Endothelial cell (in vitro differentiated cells): ENCODE measurements at regions not wholly inside any gene's neighbourhood (a gene's known extent, or its start where the extent isn't known, plus 50 kb on each side); places are given as distances from the start of the nearest gene placed in this dataset.

Experiments used
- DNase-seq: peaks from one replicate; pipeline ENCODE4 v3.0.0; 2021; ENCODE audit warnings: low spot score
- H3K27ac Mint-ChIP-seq: one replicate; pipeline ENCODE4 v1.8.0; 2021; ENCODE audit warnings: mixed read lengths, inconsistent platforms; ENCODE audit not compliant: unreplicated experiment
- H3K27me3 Mint-ChIP-seq: one replicate; pipeline ENCODE4 v1.8.0; 2021; ENCODE audit warnings: mild to moderate bottlenecking, moderate library complexity, mixed read lengths, inconsistent platforms; ENCODE audit not compliant: unreplicated experiment
- H3K36me3 Mint-ChIP-seq: one replicate; pipeline ENCODE4 v1.8.0; 2021; ENCODE audit warnings: mild to moderate bottlenecking, low read depth, mixed read lengths, inconsistent platforms; ENCODE audit not compliant: unreplicated experiment
- H3K4me1 Mint-ChIP-seq: one replicate; pipeline ENCODE4 v1.8.0; 2021; ENCODE audit warnings: mild to moderate bottlenecking, mixed read lengths, inconsistent platforms; ENCODE audit not compliant: unreplicated experiment
- H3K4me3 Mint-ChIP-seq: one replicate; pipeline ENCODE4 v1.8.0; 2021; ENCODE audit warnings: mild to moderate bottlenecking, mixed read lengths, inconsistent platforms; ENCODE audit not compliant: unreplicated experiment
- H3K9me3 Mint-ChIP-seq: one replicate; pipeline ENCODE4 v1.8.0; 2021; ENCODE audit warnings: mixed read lengths, inconsistent platforms; ENCODE audit not compliant: unreplicated experiment
- CTCF ChIP-seq: fragments of 200-600 bp; sonication (generic); IDR thresholded peaks from one replicate; pipeline ENCODE4 v1.5.0; 2021; ENCODE audit warnings: antibody characterized with exemption; ENCODE audit not compliant: unreplicated experiment

- no peak overlapping the region for H3K27ac Mint-ChIP-seq
- H3K36me3 Mint-ChIP-seq: no peaks in the 10 kb centered on the region
- no peak for TF ChIP-seq CTCF
- no peak overlapping the region for H3K4me3 Mint-ChIP-seq
- H3K27me3 Mint-ChIP-seq: no peaks in the 10 kb centered on the region
- H3K4me1 Mint-ChIP-seq: no peaks in the 10 kb centered on the region
- no peaks in the 10 kb centered on the region for H3K9me3 Mint-ChIP-seq
- no peak for DNase-seq
Observed at GRCh38 chr1:83676106-83676505, 322.8 kb downstream of the TTLL7 start.

DNA sequence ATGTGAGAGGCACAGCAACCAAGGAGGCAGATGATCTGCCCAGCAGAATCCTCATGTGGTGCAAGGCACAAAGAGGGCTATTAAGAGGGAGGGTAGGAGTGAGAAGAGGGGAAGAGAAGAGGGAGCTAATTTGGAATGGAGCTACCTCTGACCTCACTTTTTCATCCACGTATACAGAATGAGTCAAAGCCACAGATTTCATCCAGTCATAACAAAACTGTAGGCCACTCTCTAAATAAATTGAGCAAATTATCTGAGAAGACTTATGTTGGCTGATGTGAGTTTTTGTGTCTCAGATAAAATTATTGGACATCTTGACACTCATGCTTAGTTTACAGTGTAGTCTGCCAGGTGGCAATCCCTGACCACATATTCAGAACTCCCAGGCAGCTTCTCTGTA, 325.6 kb downstream of the TTLL7 start:
- TF ChIP-seq CTCF: no peak
- Mint-ChIP-seq H3K9me3 (no peaks in the 10 kb centered on the region), H3K4me1 (no peaks in the 10 kb centered on the region), H3K27ac (no peak overlapping the region), H3K36me3 (no peaks in the 10 kb centered on the region), H3K27me3 (no peaks in the 10 kb centered on the region), H3K4me3 (no peak overlapping the region)
- DNase-seq: no peak

DNA sequence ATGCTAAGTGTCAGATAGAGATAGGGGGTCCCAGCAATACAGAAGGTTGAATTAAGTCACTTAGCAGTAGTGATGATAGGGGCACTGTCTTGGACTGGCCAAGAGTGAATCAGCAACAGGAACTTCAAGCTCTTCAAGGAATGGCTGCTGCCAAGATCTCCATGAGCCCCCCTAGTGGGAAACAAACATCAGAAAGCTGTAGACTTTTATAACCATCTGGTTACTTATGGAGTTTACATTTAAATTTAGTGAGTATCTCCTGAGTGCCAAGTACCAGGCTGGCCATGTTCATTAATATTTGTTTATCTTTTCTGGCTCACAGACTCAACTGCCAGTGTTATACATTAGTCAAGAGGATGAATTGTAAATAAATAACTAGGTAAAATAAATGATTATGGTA, 327.3 kb downstream of the TTLL7 start:
- Mint-ChIP-seq H3K4me1 (no peaks in the 10 kb centered on the region), H3K4me3 (no peak overlapping the region), H3K9me3 (no peaks in the 10 kb centered on the region), H3K27ac (no peak overlapping the region), H3K36me3 (no peaks in the 10 kb centered on the region), H3K27me3 (peaks cover 2% of the 10 kb centered on the region)
- no peak for TF ChIP-seq CTCF
- DNase-seq: no peak

DNA sequence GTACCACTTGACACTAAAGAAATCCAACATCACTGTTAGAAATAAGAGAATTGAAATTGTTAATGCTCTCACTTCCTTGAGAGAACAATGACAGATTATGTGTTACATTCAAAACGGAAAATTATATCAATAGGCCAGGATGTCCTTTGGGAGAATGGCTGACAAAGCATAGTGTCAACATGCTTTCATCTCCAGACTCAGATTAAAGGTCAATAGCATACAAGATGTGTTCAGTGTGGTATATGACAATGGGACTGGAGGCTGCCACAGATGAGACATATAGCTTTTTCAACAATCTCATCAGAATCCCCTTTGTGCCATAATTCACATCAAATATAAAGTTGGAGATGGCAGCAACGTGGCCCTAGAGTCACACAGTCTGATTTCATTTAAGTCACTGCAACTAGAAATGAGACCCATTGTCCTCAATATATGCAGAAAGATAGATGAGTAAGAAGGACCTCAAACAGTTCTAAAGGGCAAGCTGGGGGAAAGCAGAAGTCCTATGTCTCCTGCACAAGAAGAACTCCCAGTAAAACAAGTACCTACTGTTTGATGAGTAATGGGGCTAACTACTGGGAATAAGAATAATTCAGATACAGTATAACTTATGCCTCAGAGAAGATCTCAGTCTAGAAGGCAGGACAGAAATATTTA, 327.9 kb downstream of the TTLL7 start:
- Mint-ChIP-seq H3K9me3 (no peaks in the 10 kb centered on the region), H3K27me3 (peaks cover 2% of the 10 kb centered on the region), H3K36me3 (no peaks in the 10 kb centered on the region), H3K4me3 (no peak overlapping the region), H3K27ac (no peak overlapping the region), H3K4me1 (no peaks in the 10 kb centered on the region)
- no peak for DNase-seq
- TF ChIP-seq CTCF: no peak

- Mint-ChIP-seq H3K27me3 (no peaks in the 10 kb centered on the region), H3K9me3 (no peaks in the 10 kb centered on the region), H3K36me3 (no peaks in the 10 kb centered on the region), H3K27ac (no peak overlapping the region), H3K4me3 (no peak overlapping the region), H3K4me1 (no peaks in the 10 kb centered on the region)
- TF ChIP-seq CTCF: no peak
- no peak for DNase-seq
Observed at GRCh38 chr1:83641796-83642443, 357.0 kb downstream of the TTLL7 start.
